MM.1S (cell line): ENCODE measurements at regions not wholly inside any gene's neighbourhood (a gene's known extent, or its start where the extent isn't known, plus 50 kb on each side); places are given as distances from the start of the nearest gene placed in this dataset.

Experiments
- CTCF ChIP-seq: fragments of 300-600 bp; sonication (generic); IDR thresholded peaks from 2 replicates; pipeline ENCODE4 v1.5.1; 2016; ENCODE audit warnings: antibody characterized with exemption, low read length, mixed read lengths
- EZH2 ChIP-seq: fragments of 300-600 bp; sonication (generic); optimal IDR thresholded peaks from 2 replicates; pipeline ENCODE3; 2017; ENCODE audit warnings: low read depth, mild to moderate bottlenecking, antibody characterized with exemption, low read length, mixed read lengths

- TF ChIP-seq CTCF = no peak
- TF ChIP-seq EZH2 = no peak
These were observed 396.6 kb downstream of the GABRB3 start for GRCh38 chr15:26376243-26376642.
